H1 (cell line): ENCODE measurements at regions not wholly inside any gene's neighbourhood (a gene's known extent, or its start where the extent isn't known, plus 50 kb on each side); places are given as distances from the start of the nearest gene placed in this dataset.
"Not testable (repeated sequence)": the region's sequence is repeated elsewhere in the genome, so short reads cannot be mapped to it uniquely, and the experiment has no call there.

Experiments
- CTCF ChIA-PET: fragments of 300-600 bp; sonication (Branson Sonifier 250); formaldehyde crosslinking; loops from one replicate; lab custom pipeline; 2021; ENCODE audit not compliant: partially characterized antibody; lab: Charles Lee
- POLR2A ChIA-PET: fragments of 300-600 bp; sonication (Branson Sonifier 250); formaldehyde crosslinking; loops from one replicate; lab custom pipeline; 2021; ENCODE audit warnings: inconsistent platforms; ENCODE audit not compliant: partially characterized antibody; lab: Charles Lee
- DNase-seq, 2 experiments: peaks; one replicate each; pipeline versions ENCODE4 v3.0.0 to v3.0.0-alpha.2; 2010 to 2022; ENCODE audit warnings: low spot score in 2 of 2, low read depth in 1 of 2, mixed read lengths in 1 of 2
- FAIRE-seq: peaks from 2 replicates; lab custom pipeline; 2011; peaks lifted over from hg19 to GRCh38; lab: Jason Lieb, UNC
- H2AFZ ChIP-seq: 2 replicates; pipeline ENCODE4 v1.8.1; 2012; ENCODE audit warnings: low read length, inconsistent platforms
- H2AK5ac ChIP-seq: 2 replicates; pipeline ENCODE4 v1.6.1; 2013; ENCODE audit warnings: low read depth, low read length
- H2BK120ac ChIP-seq: replicated peaks from 2 replicates; pipeline ENCODE3; 2013; ENCODE audit warnings: low read depth, low read length, inconsistent platforms
- H2BK12ac ChIP-seq: 2 replicates; pipeline ENCODE4 v1.6.1; 2013; ENCODE audit warnings: low read depth, low read length
- H2BK15ac ChIP-seq: 2 replicates; pipeline ENCODE4 v1.6.1; 2013; ENCODE audit warnings: low read length
- H2BK20ac ChIP-seq: 2 replicates; pipeline ENCODE4 v1.6.1; 2013; ENCODE audit warnings: low read length
- H2BK5ac ChIP-seq: 2 replicates; pipeline ENCODE4 v1.6.1; 2013; ENCODE audit warnings: low read depth, low read length
- H3K14ac ChIP-seq: 2 replicates; pipeline ENCODE4 v1.6.1; 2013; ENCODE audit warnings: inconsistent platforms; ENCODE audit not compliant: insufficient read length
- H3K18ac ChIP-seq: 2 replicates; pipeline ENCODE4 v1.6.1; 2013; ENCODE audit warnings: low read length; ENCODE audit errors: extremely low read depth
- H3K23ac ChIP-seq: 2 replicates; pipeline ENCODE4 v1.6.1; 2013; ENCODE audit warnings: inconsistent platforms; ENCODE audit not compliant: insufficient read length
- H3K23me2 ChIP-seq: 2 replicates; pipeline ENCODE4 v1.6.1; 2013; ENCODE audit warnings: low read depth, low read length
- H3K27ac ChIP-seq: 2 replicates; pipeline ENCODE4 v1.6.1; 2011; ENCODE audit warnings: low read depth, low read length, inconsistent platforms
- H3K27me3 ChIP-seq, 4 experiments: replicated peaks in 1 of 4; 1 replicate in 1 of 4; 2 replicates in 3 of 4; pipeline versions ENCODE4 v1.6.1 to v1.8.1; 2011 to 2013; ENCODE audit warnings: low read length in 3 of 4, mild to moderate bottlenecking in 3 of 4, inconsistent platforms in 2 of 4, mixed read lengths in 2 of 4, moderate library complexity in 1 of 4; ENCODE audit not compliant: control insufficient read depth in 3 of 4, insufficient read depth in 3 of 4; ENCODE audit errors: extremely low read depth in 1 of 4
- H3K36me3 ChIP-seq, 4 experiments: 2 replicates each; pipeline versions ENCODE4 v1.6.1 to v1.8.1; 2011 to 2013; ENCODE audit warnings: mild to moderate bottlenecking in 4 of 4, low read length in 3 of 4, moderate library complexity in 2 of 4, control low read depth in 1 of 4, inconsistent platforms in 1 of 4; ENCODE audit not compliant: insufficient read depth in 4 of 4, control insufficient read depth in 2 of 4
- H3K4ac ChIP-seq: replicated peaks from 2 replicates; pipeline ENCODE3; 2013; ENCODE audit warnings: low read length, low read depth, mixed read lengths, inconsistent platforms; ENCODE audit not compliant: insufficient read length
- H3K4me1 ChIP-seq, 4 experiments: replicated peaks in 1 of 4; 1 replicate in 1 of 4; 2 replicates in 3 of 4; pipeline versions ENCODE4 v1.6.1 to v1.8.1; 2011 to 2013; ENCODE audit warnings: low read length in 3 of 4, inconsistent platforms in 2 of 4, mixed read lengths in 1 of 4; ENCODE audit not compliant: insufficient read depth in 4 of 4, control insufficient read depth in 3 of 4
- H3K4me2 ChIP-seq, 2 experiments: 2 replicates each; pipeline versions ENCODE4 v1.6.1 to v1.8.1; 2011 to 2013; ENCODE audit warnings: low read depth in 2 of 2, low read length in 2 of 2, control low read depth in 1 of 2, inconsistent platforms in 1 of 2, mild to moderate bottlenecking in 1 of 2; ENCODE audit not compliant: insufficient read depth in 1 of 2
- H3K4me3 ChIP-seq, 4 experiments: fragments of 200-600, 300-600 bp in 1 of 4; sonication (generic), shearing (Covaris generic), sonication (Bioruptor Twin) in 1 of 4; 2 replicates each; pipeline versions ENCODE4 v1.5.1 to v1.8.1; 2011 to 2016; ENCODE audit warnings: low read length in 4 of 4, low read depth in 3 of 4, control low read depth in 2 of 4, inconsistent platforms in 2 of 4, mild to moderate bottlenecking in 2 of 4, mixed read lengths in 1 of 4, moderate library complexity in 1 of 4; ENCODE audit not compliant: insufficient read depth in 2 of 4; ENCODE audit errors: extremely low read depth in 1 of 4
- H3K56ac ChIP-seq: replicated peaks from 2 replicates; pipeline ENCODE3; 2013; ENCODE audit warnings: low read depth, mild to moderate bottlenecking, mixed read lengths, low read length, inconsistent platforms; ENCODE audit not compliant: insufficient read length
- H3K79me1 ChIP-seq: 2 replicates; pipeline ENCODE4 v1.6.1; 2013; ENCODE audit warnings: low read depth, low read length, control low read depth
- H3K79me2 ChIP-seq, 2 experiments: 2 replicates each; pipeline versions ENCODE4 v1.6.1 to v1.8.1; 2012 to 2013; ENCODE audit warnings: low read length in 2 of 2, mild to moderate bottlenecking in 2 of 2, inconsistent platforms in 1 of 2; ENCODE audit not compliant: insufficient read depth in 2 of 2, control insufficient read depth in 1 of 2
- H3K9ac ChIP-seq, 4 experiments: replicated peaks in 1 of 4; 1 replicate in 1 of 4; 2 replicates in 3 of 4; pipeline versions ENCODE4 v1.6.1 to v1.8.1; 2011 to 2013; ENCODE audit warnings: low read depth in 3 of 4, low read length in 3 of 4, control low read depth in 2 of 4, mild to moderate bottlenecking in 2 of 4, moderate library complexity in 2 of 4, inconsistent platforms in 1 of 4; ENCODE audit errors: extremely low read depth in 1 of 4
- H3K9me3 ChIP-seq, 2 experiments: 2 replicates each; pipeline versions ENCODE4 v1.6.1 to v1.8.1; 2012 to 2013; ENCODE audit warnings: mild to moderate bottlenecking in 2 of 2, moderate library complexity in 2 of 2, control low read depth in 1 of 2, inconsistent platforms in 1 of 2, low read depth in 1 of 2, low read length in 1 of 2, mixed read lengths in 1 of 2; ENCODE audit not compliant: insufficient read depth in 2 of 2
- H4K20me1 ChIP-seq, 2 experiments: replicated peaks in 1 of 2; 2 replicates each; pipeline versions ENCODE3 to v1.8.1; 2011 to 2013; ENCODE audit warnings: inconsistent platforms in 2 of 2, low read length in 2 of 2, mild to moderate bottlenecking in 1 of 2; ENCODE audit not compliant: insufficient read depth in 2 of 2, control insufficient read depth in 1 of 2
- H4K5ac ChIP-seq: 2 replicates; pipeline ENCODE4 v1.6.1; 2013; ENCODE audit warnings: low read length, low read depth, mixed read lengths, inconsistent platforms; ENCODE audit not compliant: insufficient read length
- H4K8ac ChIP-seq: 2 replicates; pipeline ENCODE4 v1.8.0; 2013; ENCODE audit warnings: mild to moderate bottlenecking, moderate library complexity, low read length, inconsistent platforms; ENCODE audit not compliant: insufficient read depth; ENCODE audit errors: extremely low read depth
- H4K91ac ChIP-seq: replicated peaks from 2 replicates; pipeline ENCODE3; 2013; ENCODE audit warnings: low read length, mixed read lengths, inconsistent platforms; ENCODE audit not compliant: insufficient read length
- WGBS, 2 experiments: shearing (Covaris generic) in 1 of 2; methylation state at CpG; one replicate each; pipeline versions ENCODE4 v1.1.6 to v1.1.7; 2013 to 2015; ENCODE audit warnings: low lambda C conversion rate in 2 of 2, mixed read lengths in 2 of 2, inconsistent platforms in 1 of 2, low coverage in 1 of 2, missing lambda C conversion rate in 1 of 2; ENCODE audit not compliant: insufficient replicate concordance in 2 of 2, insufficient coverage in 1 of 2, insufficient read length in 1 of 2; ENCODE audit errors: extremely low coverage in 1 of 2, missing lambda C conversion rate in 1 of 2; 5-methylcytosine and 5-hydroxymethylcytosine counted together

GRCh38 chr1:146600720-146601307, 337.3 kb upstream of the NBPF12 start:
- H2AFZ ChIP-seq, H3K79me1 ChIP-seq, H3K36me3 ChIP-seq, H4K5ac ChIP-seq, POLR2A ChIA-PET, H3K23me2 ChIP-seq, H2AK5ac ChIP-seq, H2BK20ac ChIP-seq, H3K4me1 ChIP-seq, H3K27me3 ChIP-seq, FAIRE-seq, H3K18ac ChIP-seq, H3K4me2 ChIP-seq, DNase-seq, H3K79me2 ChIP-seq, H2BK120ac ChIP-seq, H3K27ac ChIP-seq, H3K4me3 ChIP-seq, H3K9ac ChIP-seq, H3K14ac ChIP-seq, H4K20me1 ChIP-seq, H2BK5ac ChIP-seq, H3K4ac ChIP-seq, H2BK12ac ChIP-seq, CTCF ChIA-PET, H4K8ac ChIP-seq, H2BK15ac ChIP-seq, H3K56ac ChIP-seq, H4K91ac ChIP-seq, H3K23ac ChIP-seq, H3K9me3 ChIP-seq: not testable (repeated sequence)
- WGBS, 2 experiments = 62% methylated on average over 1 of the region's 3 CpGs; no CpG with 5 or more reads in 1 of the 2 experiments

- H4K8ac ChIP-seq, H2BK120ac ChIP-seq, H3K27ac ChIP-seq, H3K56ac ChIP-seq, H3K79me1 ChIP-seq, H3K36me3 ChIP-seq, DNase-seq, H4K20me1 ChIP-seq, H4K5ac ChIP-seq, H2AK5ac ChIP-seq, H3K23me2 ChIP-seq, H3K9ac ChIP-seq, H3K9me3 ChIP-seq, H2AFZ ChIP-seq, FAIRE-seq, H2BK20ac ChIP-seq, H3K14ac ChIP-seq, H3K4me3 ChIP-seq, H2BK12ac ChIP-seq, H2BK5ac ChIP-seq, H2BK15ac ChIP-seq, POLR2A ChIA-PET, H3K27me3 ChIP-seq, H3K79me2 ChIP-seq, H3K4ac ChIP-seq, H3K4me1 ChIP-seq, H3K4me2 ChIP-seq, H3K23ac ChIP-seq, CTCF ChIA-PET, H4K91ac ChIP-seq, H3K18ac ChIP-seq: not testable (repeated sequence)
- WGBS, 2 experiments = 94% methylated on average over 1 of the region's 3 CpGs; no CpG with 5 or more reads in 1 of the 2 experiments
Measured at GRCh38 chr1:146599906-146600305, 338.2 kb upstream of the NBPF12 start.
